Right lobe of liver (tissue), 6 donors: ENCODE measurements at regions not wholly inside any gene's neighbourhood (a gene's known extent, or its start where the extent isn't known, plus 50 kb on each side); places are given as distances from the start of the nearest gene placed in this dataset.

Experiments used
- ATAC-seq, 4 donors: fragments of 200-7000 bp; cut with Tn5 transposase; one replicate each; pipeline ENCODE4 v1.9.1; 2020; ENCODE audit warnings: mild to moderate bottlenecking in 4 of 4, moderate library complexity in 4 of 4
- DNase-seq, 3 donors: peaks; one replicate each; pipeline ENCODE4 v3.0.0-alpha.2; 2020
- H3K27ac ChIP-seq, 3 donors: fragments of 200-600 bp; one replicate each; pipeline ENCODE4 v1.8.0; 2022
- H3K27me3 ChIP-seq, 2 donors: fragments of 200-600 bp; one replicate each; pipeline ENCODE4 v1.8.0; 2022
- H3K36me3 ChIP-seq, 4 donors: fragments of 200-600 bp; sonication (generic) in 1 of 4; one replicate each; pipeline versions ENCODE4 v1.5.1 to v1.8.0; 2017 to 2022; ENCODE audit warnings: control low read depth in 1 of 4
- H3K4me1 ChIP-seq, 4 donors: fragments of 200-600 bp; sonication (generic) in 1 of 4; one replicate each; pipeline versions ENCODE4 v1.5.1 to v1.8.0; 2017 to 2022; ENCODE audit warnings: control low read depth in 1 of 4
- H3K4me3 ChIP-seq, 3 donors: fragments of 200-600 bp; one replicate each; pipeline ENCODE4 v1.8.0; 2022
- H3K9me3 ChIP-seq, 4 donors: fragments of 200-600 bp; sonication (generic) in 1 of 4; one replicate each; pipeline versions ENCODE4 v1.5.1 to v1.8.0; 2017 to 2022; ENCODE audit warnings: control low read depth in 1 of 4
- CTCF ChIP-seq, 4 donors: fragments of 200-600 bp in 3 of 4; fragments of 450-650 bp in 1 of 4; IDR thresholded peaks; one replicate each; pipeline versions ENCODE4 v1.5.1 to v1.8.0; 2016 to 2022; ENCODE audit warnings: antibody characterized with exemption in 4 of 4, mild to moderate bottlenecking in 2 of 4
- POLR2A ChIP-seq: fragments of 450-650 bp; IDR thresholded peaks from one replicate; pipeline ENCODE4 v1.6.1; 2017; ENCODE audit warnings: antibody characterized with exemption, mild to moderate bottlenecking
- WGBS: methylation state at CpG from one replicate; pipeline ENCODE4 v1.1.6; 2018; ENCODE audit warnings: low coverage, low lambda C conversion rate; ENCODE audit not compliant: insufficient coverage; ENCODE audit errors: missing lambda C conversion rate; 5-methylcytosine and 5-hydroxymethylcytosine counted together
- intact Hi-C, 2 donors: fragments of 100-400 bp; cut with DNase I; formaldehyde crosslinking; loops; one replicate each; pipeline versions ENCODE4 v1.11.2 to v1.14.1; 2022
- donor health status: DM: no; HTN: yes; CAD: no.
- donor health status: DM: no; HTN: no; CAD: no.
- donor health status: DM: no; HTN: no; CAD: no.
- donor health status: DM: no; HTN: yes; CAD: no.
- donor health status: DM: no; HTN: yes; CAD: no.

GRCh38 chr3:22960105-22960984 lies 242.8 kb upstream of the UBE2E2 start:
- Histone ChIP-seq H3K9me3 (no peaks in the 10 kb centered on the region), H3K27me3 (no peaks in the 10 kb centered on the region), H3K4me3 (no peak overlapping the region), H3K36me3 (no peaks in the 10 kb centered on the region), H3K4me1 (no peaks in the 10 kb centered on the region), H3K27ac (no peak overlapping the region)
- intact Hi-C loops: no loop called here
- 8% methylated on average over 8 of the region's 8 CpGs for WGBS
- ATAC-seq (peak; percentile 48 to 71 (median 64)), DNase-seq (no peak)
- TF ChIP-seq POLR2A: no peak
- peak; percentile 60 to 78 (median 74) for TF ChIP-seq CTCF (IDR thresholded peaks at IDR 0.05)

- 68% methylated on average over 2 of the region's 3 CpGs for WGBS
- intact Hi-C loops: no loop called here
- no peaks in the 10 kb centered on the region for H3K9me3 ChIP-seq
- no peaks in the 10 kb centered on the region for H3K36me3 ChIP-seq
- no peak overlapping the region for H3K27ac ChIP-seq
- no peak for TF ChIP-seq CTCF (IDR thresholded peaks at IDR 0.05)
- no peak for TF ChIP-seq POLR2A
- no peak overlapping the region for H3K4me3 ChIP-seq
- ATAC-seq (no peak), DNase-seq (no peak)
- H3K27me3 ChIP-seq: no peaks in the 10 kb centered on the region
- H3K4me1 ChIP-seq: no peaks in the 10 kb centered on the region
Measured at GRCh38 chr3:22962244-22962643, 240.9 kb upstream of the UBE2E2 start.

GRCh38 chr3:22966349-22966748 lies 236.8 kb upstream of the UBE2E2 start:
- TF ChIP-seq CTCF (IDR thresholded peaks at IDR 0.05): no peak
- TF ChIP-seq POLR2A: no peak

GRCh38 chr3:22969276-22969675 lies 233.9 kb upstream of the UBE2E2 start:
- ATAC-seq (no peak), DNase-seq (no peak)
- WGBS: no CpG with 5 or more reads among the region's 1 CpG
- H3K4me1 ChIP-seq: no peaks in the 10 kb centered on the region
- no peak overlapping the region for H3K4me3 ChIP-seq
- H3K27me3 ChIP-seq: no peaks in the 10 kb centered on the region
- no peaks in the 10 kb centered on the region for H3K36me3 ChIP-seq
- intact Hi-C loops: no loop called here
- no peaks in the 10 kb centered on the region for H3K9me3 ChIP-seq
- TF ChIP-seq POLR2A (no peak), CTCF (IDR thresholded peaks at IDR 0.05) (no peak)
- no peak overlapping the region for H3K27ac ChIP-seq

More at GRCh38 chr3:22966349-22966748, 236.8 kb upstream of the UBE2E2 start:
- intact Hi-C loops: no loop called here
- DNase-seq (no peak), ATAC-seq (no peak)
- H3K9me3 ChIP-seq: no peaks in the 10 kb centered on the region
- H3K4me3 ChIP-seq: no peak overlapping the region
- no peaks in the 10 kb centered on the region for H3K4me1 ChIP-seq
- H3K27ac ChIP-seq: no peak overlapping the region
- no peaks in the 10 kb centered on the region for H3K27me3 ChIP-seq
- H3K36me3 ChIP-seq: no peaks in the 10 kb centered on the region
